ENCODE measurements at regions not wholly inside any gene's neighbourhood (a gene's known extent, or its start where the extent isn't known, plus 50 kb on each side); places are given as distances from the start of the nearest gene placed in this dataset.
"Not testable (repeated sequence)": the region's sequence is repeated elsewhere in the genome, so short reads cannot be mapped to it uniquely, and the experiment has no call there.

DNA sequence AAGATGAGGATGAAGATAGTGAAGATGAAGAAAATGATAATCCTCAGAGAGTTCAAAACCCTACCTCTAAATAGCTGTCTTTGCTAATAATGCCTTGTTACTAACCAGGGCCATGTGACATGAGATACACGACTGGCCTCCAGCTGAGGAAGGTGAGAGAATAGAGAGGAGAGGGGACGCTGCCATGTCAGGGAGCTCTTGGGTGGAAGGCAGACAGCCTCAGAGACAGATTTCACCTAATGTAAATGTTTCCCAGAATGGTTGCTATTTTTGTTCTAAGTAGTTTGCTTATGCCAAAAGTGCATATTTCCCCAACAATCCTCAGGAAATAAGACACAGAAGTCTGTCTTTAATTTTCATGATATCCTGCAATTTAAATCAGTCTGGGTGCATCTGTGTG, 138.4 kb downstream of the ELOVL4 start:
- FAIRE-seq = no peak

DNA sequence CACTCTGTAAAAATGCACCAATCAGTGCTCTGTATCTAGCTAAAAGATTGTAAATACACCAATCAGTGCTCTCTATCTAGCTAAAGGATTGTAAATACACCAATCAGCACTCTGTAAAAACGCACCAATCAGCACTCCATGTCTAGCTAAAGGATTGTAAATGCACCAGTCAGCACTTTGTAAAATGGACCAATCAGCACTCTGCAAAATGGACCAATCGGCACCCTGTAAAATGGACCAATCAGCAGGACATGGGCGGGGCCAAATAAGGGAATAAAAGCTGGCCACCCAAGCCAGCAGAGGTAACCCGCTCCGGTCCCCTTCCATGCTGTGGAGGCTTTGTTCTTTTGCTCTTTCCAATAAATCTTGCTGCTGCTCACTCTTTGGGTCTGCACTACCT, 140.7 kb downstream of the ELOVL4 start:
- not testable (repeated sequence) for FAIRE-seq

DNA sequence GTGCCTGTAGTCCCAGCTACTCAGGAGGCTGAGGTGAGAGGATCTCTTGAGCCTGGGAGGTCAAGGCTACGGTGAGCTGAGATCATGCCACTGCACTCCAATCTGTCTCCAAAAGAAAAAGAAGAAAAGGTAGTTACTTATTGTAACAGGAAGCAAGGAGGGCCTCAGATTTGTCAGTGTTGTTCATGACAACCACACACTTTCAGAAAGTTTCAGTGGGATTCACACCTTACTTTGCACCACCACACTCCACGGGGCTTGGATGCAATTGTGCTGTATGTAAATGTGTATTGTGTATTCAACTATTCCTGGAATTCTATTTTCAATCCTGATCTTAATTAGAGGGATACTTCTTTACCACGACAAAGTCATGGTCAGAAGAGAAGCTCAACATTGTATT, 142.6 kb downstream of the ELOVL4 start:
- no peak for FAIRE-seq

DNA sequence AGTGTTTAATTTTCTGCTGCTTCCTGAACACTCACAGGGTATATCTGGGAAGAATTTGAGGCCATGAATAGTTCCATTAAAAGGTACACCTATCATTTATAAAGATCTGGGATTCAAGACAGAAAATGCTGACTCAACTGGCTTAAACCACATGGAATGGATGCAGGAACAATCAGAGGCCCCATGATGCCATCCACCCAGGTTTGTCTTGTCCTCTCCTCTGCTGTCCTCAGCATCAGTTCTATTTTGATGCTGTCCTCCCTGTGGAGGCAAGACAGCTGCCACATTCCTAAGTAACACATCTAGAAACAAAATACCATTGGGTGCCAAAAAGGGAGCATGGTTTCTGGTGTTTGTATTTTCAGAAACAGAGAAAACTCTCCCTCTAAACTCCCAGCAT, 143.4 kb downstream of the ELOVL4 start:
- no peak for FAIRE-seq

DNA sequence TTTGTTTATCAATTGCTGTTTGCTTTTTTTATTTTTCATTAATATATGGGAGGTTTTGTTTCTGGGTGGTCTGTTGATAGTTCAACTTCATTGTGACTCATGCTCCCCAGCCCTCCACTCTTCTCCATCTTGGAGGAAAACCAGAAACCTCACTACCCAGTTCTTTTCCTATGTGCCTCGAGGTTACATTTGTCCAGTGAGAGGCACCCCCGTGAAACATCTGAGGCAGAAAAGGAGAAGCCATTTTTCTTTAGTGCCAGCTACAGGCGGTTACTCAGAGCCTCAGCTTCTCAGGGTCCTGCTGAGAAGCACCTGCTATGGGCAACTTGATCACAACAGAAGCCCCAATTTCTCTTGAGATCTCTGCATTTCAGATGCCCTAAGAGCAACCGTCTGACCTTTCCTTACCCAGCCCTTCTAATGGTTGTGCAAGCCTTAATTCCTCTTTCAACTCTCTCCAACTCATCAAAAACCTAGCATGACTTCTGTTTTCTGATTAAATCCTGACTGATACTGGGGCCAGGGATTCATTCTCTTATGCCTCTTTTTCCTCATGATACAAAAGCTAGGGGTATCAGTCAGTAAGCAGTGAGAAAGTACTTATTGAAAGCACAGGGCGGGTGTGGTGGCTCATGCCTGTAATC, 144.6 kb downstream of the ELOVL4 start:
- FAIRE-seq = no peak

DNA sequence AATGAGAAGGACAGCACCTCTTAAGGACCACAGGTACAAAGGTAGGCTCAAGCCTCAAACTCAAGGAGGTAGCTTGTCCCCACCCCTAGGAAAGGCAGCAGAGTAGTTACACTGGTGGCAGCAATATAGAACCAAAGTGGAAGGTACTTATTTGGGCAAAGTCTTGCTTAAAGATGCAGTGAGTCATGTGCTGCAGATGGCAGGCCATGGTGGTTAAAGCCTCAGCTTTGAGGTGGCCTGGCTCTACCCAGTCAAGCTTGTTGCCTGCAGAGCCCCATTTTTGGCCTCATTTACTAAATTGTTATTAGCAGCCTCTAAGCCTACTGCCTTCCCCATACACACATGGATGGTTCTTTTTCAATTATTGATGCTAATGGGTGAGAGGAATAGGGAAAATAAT, 146.0 kb downstream of the ELOVL4 start:
- no peak for FAIRE-seq

DNA sequence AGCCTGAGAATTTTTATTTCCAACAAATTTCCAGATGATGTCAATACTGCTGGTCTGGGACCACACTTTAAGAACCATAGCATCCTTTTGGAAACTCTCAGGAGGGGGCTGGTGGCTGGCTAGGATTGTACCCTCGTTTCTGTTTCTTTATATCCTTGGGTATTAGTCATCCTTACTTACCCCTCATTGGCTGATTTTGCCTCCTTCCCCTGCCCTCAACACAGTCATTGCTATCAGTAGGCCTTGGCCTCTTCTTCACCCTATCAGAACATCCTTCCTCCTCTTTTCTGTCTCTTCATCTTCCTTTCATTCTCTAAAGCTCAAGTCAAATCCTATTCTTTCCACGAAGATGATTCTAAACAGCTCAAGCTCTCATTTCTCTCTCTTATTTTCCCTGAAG, 148.5 kb downstream of the ELOVL4 start:
- FAIRE-seq = no peak

DNA sequence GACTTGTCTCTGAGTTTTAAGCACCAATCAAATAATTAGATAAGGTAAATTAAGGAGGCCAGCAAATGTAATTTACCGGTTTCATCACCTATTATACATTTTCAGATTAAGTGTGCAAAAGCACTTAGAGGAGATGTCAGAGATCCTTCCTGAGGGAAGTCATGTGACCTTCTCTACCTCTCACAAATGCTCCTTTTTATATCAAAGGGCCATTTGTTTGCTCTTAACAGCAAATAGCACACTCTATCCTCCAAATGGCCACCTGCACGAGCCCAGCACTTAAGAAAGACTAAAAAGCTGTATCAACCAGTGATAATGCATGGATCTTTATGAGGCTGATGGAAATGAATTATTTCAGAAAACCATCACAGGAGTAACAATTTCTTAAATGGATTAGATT, 149.4 kb downstream of the ELOVL4 start:
- peak; percentile 76 for FAIRE-seq

DNA sequence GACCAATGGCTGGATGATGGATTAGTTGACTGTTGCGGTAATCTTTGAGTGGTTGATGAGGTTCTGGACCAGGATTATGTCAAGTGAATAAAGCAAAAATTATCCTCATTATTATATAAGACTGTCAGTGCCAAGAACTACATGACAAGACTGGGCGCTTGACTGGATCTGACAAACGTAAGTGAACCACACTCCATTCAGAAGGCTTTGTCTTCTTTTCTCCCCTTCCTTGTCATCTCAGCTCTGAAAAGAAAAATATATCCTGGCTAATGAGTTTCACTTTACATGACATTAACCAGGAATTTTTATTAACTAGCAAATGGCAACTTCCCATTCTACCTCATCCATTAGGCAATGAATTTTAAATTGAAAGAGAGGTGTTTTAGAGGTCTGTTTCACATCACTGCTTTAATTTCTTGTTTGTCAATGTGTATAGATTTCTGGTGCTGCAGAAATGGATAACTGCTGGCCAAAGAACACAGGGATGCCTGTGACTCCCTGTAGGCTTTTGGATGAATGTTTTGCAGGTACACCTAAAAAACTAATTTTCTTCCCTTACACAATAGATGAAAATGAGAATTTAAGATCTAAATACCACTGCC, 150.1 kb downstream of the ELOVL4 start:
- no peak for FAIRE-seq

DNA sequence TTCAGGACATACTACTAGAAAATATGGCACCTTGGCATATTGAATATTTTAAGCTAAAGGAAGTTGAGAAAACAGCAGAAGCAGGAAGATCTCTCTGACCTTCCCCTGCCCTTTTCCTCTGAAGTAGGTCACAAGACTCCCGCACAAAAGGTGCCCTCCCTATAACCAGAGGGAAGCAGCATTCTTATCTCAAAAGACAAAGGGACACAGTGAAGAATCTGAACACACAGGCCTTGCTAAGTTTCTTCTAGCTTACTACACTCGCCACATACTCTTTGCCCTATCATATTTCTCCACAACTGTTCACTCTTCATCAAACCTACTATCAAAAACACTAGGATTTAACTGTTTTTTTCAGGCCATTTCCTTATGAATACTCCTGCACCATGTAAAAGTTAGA, 151.2 kb downstream of the ELOVL4 start:
- FAIRE-seq = no peak

DNA sequence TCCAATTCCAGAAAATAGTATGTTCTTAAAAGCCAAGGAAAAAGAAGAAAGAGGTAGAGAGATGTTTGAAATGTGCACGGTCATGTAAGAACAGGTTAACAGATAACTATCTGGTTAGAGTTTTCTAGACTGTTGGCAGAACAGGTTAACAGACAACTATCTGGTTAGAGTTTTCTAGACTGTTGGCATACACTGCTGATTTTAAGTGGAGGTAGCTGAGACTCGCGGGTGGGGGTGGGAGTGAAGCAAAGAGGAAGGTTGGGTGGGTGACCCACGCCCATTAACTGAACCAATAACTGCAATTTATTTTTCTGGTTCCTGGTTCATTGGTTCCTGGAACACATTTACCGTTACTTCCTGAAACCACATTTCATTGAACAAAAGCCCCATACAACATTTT, 157.5 kb downstream of the ELOVL4 start:
- no peak for FAIRE-seq

DNA sequence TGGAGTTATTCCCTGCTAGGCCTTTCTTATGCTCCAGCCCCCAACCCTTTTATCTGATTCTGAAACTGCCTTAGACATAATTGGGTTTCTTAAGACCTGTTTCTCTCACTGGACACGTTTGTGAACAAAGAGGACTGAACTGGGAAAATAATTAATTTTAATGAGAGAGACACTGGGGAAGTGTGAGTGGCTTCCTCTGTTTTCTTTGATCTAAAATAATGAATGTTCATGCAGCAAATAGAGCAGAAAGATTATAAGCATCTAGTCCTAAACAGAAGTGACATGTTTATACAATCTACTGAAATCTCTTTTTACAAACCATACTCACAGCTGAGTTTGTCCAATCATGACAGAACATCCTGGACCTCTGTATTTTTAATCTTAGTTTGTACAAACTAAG, 157.6 kb downstream of the SH3BGRL2 start:
- FAIRE-seq = no peak

DNA sequence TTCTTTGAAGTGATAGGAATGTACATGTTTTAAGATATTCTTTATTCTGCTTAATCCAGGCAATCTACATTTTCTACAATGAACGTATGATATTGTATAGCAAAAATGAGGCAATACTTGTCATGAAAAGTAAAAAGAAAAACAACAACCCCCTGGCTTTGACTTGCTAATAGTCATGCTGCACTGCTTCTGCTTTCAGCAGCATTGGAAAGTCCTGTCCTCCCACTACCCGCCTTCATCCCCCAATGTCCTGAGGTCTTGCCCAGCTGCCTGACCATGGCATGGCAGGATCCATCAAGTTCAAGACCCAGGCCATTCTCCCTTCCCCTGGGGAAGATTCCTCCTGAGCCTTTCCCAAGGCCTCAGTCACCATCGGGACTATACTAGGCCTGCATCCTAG, 156.5 kb downstream of the SH3BGRL2 start:
- no peak for FAIRE-seq

DNA sequence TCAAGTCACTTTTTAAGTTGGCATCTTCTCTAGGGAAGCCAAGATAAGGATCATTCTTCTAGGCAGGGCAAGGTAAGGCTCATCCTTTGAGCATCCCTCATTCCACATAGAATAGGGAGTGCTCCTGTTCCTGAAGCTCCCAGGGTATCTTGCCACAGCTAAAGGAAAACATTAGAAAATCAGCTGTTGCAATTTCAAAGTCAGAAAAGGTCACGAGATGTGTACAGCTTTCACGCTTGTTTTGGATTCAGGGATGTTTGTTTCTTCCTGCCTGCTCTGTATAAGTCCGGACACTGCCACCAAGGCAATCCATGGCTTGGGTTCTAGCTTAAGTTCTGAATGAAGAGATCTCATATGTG, 153.2 kb downstream of the SH3BGRL2 start:
- no peak for FAIRE-seq

DNA sequence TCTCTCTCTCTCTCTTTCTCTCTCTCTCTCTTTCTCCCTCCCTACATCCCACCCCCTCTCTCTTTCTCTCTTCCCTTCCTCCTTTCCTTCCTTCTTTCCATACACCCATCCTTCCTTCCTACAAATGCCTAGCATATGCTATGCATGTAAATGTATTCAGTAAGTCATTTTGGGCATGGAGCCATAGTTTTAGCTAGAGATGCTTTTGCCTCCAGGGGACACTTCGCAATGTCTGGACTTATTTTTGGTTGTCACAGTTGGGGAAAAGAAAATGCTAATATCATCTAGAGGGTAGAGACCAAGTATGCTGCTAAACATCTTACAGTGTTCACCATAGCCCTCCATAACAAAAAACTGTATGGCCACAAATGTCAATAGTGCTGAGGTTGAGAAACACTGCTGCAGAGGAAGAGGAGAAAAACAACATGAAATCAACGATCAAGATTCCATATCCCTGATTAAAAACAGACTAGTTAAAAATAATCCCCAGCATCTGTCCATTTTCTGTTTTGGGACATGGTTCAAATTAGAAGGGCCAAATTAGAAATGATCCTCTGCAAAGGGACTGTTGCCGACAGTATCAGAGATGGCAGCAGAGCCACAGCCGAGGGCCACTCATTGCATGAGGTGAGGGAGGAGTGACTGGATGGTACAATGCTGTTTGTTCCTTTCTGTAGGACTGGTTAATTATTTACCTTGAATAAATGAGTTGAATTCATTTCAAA, 152.7 kb downstream of the SH3BGRL2 start:
- FAIRE-seq = no peak

DNA sequence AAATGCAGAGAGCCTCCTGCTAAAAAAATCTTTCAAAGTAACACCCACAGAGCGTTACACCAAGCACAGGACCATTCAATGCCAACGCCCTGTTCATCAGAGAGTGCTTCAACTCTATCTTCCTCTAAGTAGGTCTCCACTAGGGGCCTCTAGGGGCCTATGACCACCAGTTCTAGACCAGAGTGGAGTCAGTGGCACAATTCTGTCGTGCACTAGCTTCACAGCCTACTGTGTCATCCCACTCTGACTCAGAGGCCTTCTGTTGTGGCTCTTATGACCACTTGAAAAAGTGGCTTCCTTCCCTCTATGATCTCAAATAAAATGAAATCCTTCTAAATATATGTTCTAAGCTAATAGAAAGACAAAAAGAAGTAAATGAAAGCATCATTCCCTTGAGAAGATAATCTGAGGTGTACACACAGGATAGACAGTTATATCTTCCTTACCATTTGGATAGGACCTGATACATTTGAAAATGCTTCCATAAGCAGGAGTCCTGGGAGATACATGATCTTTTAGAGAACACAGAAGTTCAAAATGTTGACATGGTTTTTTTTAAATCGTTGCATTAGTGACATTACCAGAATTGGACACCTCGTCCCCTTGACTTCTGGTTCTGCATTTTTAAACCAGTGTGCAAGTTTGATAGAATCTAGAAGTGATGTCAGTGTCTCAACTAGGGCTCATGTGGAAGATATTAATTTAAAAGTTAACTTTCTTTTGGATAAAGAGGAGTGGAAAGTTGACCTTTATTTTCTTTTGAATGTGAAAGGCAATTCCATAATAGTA, 151.9 kb downstream of the SH3BGRL2 start:
- FAIRE-seq = no peak

DNA sequence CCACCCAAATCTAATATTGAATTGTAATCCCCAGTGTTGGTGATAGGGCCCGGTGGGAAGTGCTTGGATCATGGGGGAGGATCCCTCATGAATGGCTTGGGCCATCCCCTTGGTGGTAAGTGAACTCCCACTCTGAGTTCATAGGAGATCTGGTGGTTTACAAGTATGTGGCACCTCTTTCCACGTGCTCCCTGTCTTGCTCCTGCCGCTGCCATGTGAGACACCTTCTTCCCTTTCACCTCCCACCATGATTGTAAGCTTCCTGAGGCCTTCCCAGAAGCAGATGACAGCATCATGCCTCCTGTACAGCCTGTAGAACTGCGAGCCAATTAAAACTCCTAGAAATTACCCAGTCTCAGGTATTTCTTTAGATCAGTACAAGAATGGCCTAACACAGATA, 150.8 kb downstream of the SH3BGRL2 start:
- no peak for FAIRE-seq

DNA sequence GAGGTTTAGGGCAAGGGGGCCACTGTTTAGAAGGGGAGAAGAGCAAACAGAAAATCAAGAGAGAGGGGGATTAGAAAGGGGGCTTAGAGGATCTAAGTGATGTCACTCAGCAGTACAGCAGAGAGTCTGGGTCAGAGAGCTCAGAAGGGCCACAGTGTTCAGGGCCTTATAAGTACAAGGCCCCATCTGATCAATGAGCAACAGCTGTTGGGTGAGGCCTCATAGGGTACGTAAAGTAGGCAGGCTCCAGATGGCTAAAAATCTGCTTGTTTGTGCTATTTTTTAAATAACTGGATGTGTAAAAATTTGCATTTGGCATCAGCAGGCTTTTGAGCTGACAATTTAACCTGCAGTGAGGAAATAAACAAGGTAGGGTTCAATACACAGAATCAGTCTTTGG, 149.8 kb downstream of the SH3BGRL2 start:
- FAIRE-seq = no peak

DNA sequence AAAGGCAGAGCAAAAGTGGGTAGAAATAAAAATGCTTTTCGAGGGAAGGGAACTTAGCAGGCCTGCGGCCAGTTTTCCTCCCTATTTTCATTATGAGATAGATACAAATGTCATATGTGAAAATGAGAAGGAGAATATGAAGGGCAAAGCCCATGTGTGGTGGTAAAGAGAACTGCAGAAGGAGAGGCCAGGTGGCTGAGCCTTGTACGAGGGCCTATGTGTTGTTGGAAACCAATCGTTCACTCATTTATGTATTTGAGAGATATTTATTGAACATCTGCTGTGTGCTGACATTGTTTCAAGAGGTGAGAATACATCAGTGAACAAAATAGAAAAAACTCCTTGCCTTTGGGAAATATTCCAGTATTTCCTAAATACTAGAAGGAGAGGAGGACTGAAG, 147.7 kb downstream of the SH3BGRL2 start:
- no peak for FAIRE-seq

DNA sequence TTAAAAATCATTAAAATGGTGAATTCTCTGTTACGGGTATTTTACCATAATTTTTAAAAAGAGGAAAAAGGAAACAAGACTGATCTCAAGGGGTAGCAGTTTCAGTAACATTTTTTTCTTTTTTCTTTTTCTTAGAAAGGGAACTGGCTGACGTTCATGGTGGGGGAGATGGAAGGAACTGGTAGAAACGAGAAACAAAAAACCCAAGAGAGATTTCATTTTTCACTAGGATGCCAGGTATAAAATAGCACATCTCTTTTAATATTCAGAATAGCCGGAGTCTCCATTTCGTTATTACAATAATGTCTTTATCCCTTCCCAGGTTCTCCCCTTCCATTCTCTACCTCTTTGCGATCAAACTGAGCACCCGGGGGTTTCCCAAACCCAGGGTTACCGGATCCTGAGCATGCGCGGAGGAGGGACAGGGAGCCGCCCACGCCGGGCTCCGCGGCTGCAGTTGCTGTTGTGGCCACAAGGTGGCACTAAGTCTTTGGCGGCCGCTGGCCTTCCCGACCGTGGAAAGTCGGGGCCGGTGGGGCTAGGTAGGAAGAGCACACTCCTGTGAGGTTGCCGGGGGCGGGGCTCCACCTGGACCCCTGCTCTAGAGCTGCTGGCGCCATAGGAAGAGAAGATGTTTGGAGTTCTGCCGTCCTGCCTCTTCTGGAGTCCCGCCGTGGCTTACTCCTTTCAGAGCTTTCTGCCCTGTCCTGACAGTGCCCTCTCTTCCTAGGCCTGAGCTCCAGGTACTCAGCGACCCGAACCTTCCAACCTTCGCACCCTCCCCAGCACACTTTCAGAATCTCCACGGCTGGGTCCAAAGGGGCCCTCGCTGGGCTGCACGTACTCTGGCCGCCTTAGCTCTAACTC, 146.8 kb downstream of the SH3BGRL2 start:
- no peak for FAIRE-seq

DNA sequence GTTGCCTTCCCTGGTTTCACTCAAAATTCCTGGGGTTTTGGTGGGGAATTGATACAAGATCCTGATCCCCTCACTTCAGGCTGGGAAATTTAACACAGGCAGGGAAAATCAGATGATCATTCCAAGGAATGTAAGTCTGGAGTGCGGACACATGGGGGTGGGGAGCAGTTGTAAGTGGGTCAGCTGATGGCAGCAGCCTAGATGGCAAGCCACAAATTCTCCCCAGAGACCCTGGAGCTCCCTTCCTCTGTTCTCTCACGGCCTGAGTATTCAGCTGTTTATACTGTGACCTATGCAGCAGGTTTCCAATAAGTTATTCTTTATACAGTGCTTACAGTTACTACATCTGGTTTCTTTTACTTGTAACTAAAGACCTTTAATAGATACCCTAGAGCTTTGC, 144.9 kb downstream of the SH3BGRL2 start:
- FAIRE-seq = no peak

DNA sequence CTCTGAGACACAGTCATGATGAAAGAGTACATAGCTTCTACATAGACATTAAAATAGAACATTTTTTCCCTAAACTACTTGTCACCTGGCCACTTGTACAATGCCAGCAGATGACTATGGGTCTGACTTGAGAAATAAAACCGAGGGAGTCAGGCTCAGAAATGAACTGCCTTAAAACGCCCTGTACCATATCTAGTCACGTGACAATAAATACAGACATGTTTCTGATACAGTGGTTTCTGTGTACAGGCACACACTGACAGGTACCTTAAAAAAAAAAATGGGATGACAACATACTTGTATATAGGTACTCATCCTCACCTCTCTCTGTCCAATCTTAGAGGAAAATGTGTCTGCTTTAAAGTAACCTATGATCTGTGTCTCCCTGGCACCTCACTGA, 144.1 kb downstream of the SH3BGRL2 start:
- no peak for FAIRE-seq

DNA sequence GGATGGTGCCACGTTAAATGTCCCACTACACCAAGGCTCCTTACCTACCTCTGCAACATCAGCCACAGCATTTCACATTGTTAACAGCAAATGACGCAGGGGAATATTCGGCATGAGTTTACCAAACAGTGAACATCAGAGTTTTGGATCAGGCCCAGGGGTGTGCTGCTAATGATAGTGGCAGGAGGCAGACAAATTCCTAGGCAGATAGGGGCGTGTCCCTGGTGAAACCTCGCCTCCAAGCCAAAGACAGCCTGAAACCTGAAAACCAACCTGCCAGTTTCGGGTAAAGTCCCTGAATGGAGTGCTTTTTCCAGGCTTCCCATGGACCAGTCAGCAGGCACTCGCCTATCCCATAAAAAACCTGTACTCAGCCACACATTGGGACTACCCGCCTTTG, 133.6 kb downstream of the SH3BGRL2 start:
- FAIRE-seq = no peak
